GM10266 (cell line): ENCODE measurements at regions not wholly inside any gene's neighbourhood (a gene's known extent, or its start where the extent isn't known, plus 50 kb on each side); places are given as distances from the start of the nearest gene placed in this dataset.

Source experiments
- DNase-seq: peaks from one replicate; pipeline ENCODE4 v3.0.0; 2012; ENCODE audit errors: extremely low spot score
- CTCF ChIP-seq: IDR thresholded peaks from 2 replicates; pipeline ENCODE4 v1.5.1; 2012; ENCODE audit warnings: mild to moderate bottlenecking, low read depth; ENCODE audit not compliant: control insufficient read depth, insufficient read depth; ENCODE audit errors: missing control alignments

DNA sequence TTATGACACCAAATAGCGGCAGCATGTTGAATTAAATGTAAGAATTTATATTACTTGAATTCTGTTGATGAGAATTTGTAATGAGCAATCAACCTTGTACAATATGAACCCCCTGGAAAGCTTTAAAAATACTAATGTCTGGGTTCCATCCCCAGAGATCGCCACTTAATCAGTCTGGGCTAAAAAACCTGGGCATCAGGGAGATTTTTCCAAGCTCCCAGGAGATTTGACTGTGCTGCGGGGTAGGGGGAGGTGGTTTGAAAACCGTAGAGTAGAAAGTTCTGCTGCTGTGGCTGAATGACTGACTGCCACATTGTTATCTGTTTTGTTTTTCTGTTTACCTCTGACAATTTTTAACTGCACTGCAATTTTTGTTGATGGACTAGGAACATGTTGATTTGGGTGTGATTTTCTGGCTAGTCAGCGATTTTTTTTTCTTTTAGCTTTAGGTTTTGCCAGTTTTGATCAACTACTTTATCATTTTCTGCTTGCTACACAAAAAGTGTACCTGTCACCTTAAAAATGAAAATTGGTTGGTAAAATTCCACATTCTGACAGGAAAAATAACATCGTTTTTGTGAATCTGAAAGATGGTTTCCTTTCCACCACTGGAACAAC lies 79.3 kb downstream of the PCTP start:
- DNase-seq = no peak
- no peak for TF ChIP-seq CTCF

DNA sequence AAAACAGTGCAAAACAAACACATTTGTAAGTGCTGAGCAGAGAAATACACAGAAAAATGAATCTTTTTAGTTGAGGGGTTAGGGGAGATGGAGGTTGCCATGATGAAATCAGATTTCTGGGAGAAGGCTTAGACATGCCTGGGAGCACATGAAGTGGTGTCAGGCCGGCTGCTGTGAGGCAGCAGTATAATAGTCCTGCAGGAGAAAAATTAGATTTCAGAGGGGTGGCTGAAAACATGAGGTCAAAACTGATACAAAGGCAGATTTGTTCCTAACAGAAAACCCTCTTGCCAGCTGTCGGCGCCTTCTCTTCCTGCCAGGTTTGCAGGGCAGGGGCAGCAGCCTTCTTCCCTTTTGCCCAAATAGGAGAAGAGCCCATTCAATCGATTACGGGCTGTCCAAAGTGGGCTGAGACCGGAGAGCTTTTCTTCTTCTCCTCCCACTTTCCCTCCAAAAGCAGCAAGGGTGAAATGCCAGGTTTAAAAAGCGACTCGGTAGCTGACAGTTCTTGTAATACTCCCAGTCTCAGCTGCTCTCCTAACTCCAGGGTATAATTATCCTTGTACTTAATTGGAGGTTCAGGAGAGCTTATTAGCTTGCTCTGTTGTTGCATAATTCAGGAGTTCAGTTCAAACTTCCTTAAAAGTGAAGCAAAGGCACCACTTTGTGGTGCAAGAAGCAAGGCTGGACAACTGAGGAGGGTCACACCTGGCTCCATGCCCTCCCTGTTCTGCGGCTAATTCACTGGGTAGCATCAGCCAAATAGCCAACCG lies 80.0 kb downstream of the PCTP start:
- no peak for DNase-seq
- TF ChIP-seq CTCF = no peak

GRCh38 chr17:55833306-55833705 lies 82.5 kb downstream of the PCTP start:
- DNase-seq = no peak
- TF ChIP-seq CTCF = no peak

DNA sequence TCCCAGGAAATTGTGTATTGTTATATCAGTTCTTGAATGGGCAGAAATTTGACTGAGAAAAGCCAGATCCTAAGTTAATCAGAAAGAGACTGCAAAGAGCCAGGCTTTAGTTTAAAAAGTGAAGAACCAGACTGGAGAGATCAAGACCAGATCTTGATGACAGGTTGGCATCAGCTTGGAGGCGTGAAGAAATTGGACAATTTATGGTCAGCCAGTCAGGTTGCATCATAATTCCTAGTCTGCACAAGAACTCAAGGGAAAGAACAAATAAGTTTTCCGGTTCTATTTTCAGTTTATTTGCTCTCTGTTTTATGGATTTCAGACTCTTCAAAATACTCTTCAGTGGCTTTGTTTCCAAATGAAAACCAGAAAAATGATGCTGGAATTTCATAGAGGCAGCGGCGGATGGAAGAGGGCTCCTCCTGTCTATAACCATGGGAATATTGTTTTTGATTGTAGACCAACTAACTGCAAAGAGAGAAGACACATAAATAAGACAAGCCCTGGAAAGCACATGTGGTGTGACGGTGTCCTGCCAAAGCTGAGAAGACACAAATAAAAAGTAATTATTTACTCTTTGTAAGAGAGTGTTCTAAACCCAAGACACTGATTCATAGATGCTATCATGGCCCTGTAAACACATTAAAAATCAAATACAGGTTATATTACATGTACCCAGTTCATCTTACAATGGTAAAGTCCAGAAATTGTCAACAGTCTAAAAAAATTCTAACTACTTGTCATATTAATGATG lies 91.7 kb downstream of the PCTP start:
- no peak for TF ChIP-seq CTCF
- no peak for DNase-seq

DNA sequence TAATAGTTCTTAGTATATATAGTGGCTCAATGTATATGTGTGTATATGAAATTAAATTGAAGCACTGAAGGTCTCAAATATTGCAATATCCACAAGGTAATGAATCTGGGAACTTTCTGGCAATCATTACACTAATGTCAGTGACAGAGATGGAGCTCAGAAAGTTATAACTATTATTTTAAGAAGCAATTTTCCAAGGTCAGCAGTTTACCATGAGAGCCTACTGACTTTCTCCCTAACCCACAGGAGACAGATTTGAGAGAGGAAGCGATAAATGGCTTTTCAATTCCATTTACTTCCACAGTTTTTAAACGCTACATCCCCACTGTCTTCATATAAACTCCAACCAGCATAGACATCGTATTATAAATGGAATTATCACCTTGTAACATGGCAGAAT lies 92.9 kb downstream of the PCTP start:
- TF ChIP-seq CTCF = no peak
- no peak for DNase-seq

DNA sequence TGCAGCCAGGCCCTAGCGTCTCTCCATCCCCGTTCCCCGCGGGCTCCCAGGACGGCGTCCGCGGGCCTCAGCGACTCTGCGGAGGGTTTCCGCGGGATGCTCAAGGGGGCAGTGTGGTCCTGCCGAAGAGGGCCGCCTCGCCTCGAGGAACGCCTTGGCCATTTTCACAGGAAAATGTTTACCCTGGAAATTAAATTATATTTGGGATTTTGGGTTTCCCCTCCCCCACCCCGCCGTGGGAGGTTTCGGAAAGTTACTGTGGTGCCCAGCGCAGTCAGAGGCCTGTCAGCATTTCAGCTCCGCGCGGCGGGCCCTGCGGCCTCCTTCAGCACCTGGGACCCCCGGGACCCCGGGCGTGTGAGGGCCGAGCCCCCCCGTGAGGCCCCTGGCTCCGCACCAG lies 94.5 kb downstream of the PCTP start:
- TF ChIP-seq CTCF = peak; percentile 58
- peak; percentile 49 for DNase-seq
